GM19351 (cell line): ENCODE measurements at regions not wholly inside any gene's neighbourhood (a gene's known extent, or its start where the extent isn't known, plus 50 kb on each side); places are given as distances from the start of the nearest gene placed in this dataset.

Experiments
- ATAC-seq: cut with Tn5 transposase; IDR thresholded peaks from one replicate; pipeline ENCODE4 v1.9.1; 2021; ENCODE audit warnings: mild to moderate bottlenecking, moderate library complexity; ENCODE audit not compliant: unreplicated experiment

DNA sequence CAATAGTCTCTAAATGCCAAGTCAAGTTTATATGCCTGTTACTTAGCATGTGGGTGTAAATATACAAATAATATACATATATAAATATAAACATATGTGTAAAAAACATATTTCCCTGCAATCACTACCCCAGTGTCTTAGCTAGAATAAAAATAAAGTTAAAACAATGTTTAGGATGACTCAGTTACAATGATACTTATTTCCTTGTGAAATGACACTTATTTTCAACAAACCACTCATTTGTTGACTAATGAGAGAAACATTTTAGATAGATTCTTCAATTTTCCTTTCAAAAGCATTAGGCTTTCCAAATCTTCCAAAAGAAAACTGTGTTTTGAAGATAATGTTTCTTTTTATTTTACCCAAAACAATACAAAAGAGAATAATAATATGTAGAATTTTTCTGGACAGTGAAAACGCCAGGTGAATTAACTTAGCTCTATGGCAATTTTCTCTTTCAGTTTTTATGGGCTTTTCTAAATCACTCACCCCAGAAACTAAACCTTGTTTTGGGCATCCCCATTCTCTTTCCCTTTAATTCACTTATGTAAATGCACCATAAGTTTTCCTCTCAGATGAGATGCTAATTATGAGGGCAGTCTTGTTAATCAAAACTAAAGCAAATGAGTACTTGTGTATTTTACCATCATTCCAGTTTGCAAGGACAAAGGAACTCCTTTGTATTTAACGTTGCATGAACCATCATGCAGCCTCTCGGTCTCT, 465.9 kb downstream of the BCAT1 start:
- ATAC-seq: no peak

DNA sequence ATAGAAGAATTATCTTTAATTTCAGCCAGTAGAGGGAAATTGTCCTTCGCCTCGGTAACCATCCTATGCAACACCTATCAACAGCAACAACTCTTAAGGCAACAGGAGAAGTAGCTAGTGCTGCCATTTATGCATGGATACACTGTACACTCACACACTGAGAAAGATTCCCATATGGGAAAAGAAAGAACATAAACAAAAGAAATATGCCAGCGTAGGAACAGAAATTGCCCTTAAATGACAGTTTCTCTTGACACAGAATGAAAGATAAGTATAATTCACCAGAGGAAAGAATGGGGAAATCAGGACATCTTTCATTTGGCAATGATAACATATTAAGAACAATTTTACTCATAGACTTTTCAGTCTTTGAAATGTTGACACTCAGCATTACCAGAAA, 466.9 kb downstream of the BCAT1 start:
- no peak for ATAC-seq

DNA sequence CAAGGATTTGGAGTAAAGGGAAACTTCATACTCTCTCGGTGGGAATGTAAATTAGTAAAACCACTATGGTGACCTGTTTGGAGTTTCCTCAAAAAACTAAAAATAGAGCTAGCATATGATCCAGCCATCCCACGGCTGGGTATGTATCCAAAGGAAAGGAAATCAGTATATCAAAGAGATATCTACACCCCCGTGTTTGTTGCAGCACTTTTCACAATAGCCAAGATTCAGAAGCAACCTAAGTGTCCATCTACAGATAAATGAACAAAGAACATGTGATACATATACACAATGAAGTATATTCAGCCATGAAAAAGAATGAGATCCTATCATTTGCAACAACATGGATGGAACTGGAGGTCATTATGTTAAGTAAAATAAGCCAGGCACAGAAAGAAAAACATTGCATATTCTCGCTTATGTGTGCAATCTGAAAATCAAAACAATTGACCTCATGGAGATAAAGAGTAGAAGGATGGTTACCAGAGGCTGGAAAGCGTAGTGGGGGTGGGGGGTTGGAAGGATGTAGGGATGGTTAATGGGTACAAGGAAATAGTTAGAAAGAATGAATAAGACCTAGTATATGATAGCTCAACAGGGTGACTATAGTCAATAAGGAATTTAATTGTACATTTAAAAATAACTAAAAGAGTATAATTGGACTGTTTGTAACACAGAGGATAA, 468.0 kb downstream of the BCAT1 start:
- no peak for ATAC-seq

DNA sequence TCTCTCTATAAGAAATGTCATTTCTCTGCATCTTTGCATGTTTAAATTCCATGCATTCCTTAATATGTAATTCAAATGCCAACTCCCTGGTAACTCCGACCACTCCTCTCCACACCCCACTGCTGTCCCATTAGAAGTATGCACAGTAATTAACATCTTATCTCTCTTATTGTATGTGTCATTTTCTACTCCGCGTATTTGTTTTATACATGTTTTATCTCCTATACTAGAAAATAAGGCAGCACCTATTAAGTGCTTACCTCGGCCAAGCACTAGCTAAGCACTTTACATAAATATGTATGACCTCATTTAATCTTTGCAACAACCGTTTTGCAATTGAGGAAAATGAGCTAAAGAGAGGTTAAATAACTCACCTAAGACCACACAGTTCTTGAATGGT, 469.8 kb downstream of the BCAT1 start:
- no peak for ATAC-seq

DNA sequence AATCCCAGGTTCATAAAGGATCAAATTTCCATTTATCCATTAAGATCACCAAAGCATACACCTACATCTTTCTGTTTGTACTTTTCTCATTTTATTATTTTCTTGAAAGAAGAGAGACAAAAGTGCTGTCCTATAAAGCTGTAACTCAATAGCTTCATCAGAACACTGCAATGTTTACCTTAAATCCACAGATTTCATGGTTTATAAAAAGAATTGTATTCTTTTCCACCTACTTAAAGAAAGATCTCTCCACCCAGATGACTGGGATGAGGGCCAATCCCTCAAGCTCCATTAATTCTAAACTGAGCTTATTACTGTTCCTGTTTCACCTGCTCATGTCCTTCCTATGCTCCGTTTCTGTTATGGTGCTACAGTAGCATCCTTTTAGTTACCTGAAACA, 470.6 kb downstream of the BCAT1 start:
- ATAC-seq: no peak

DNA sequence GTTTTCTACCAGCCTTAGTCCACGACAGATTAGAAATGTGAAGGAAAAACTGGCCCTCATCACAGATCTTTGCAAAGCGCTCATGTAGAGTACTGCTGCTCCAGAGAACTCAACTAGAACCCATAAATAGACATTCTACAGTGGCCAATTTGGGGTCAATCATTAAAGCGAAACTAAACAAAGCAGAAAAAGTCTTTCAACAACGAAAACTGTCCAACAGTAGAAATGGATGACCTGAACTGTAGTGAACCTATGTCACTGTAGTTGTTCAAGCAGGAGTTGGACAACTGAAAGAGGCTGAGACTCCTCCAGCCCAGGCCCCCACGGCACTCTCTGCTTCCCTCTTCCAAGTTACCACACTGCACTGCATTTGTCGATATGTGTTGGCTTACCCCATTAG, 472.6 kb downstream of the BCAT1 start:
- no peak for ATAC-seq

DNA sequence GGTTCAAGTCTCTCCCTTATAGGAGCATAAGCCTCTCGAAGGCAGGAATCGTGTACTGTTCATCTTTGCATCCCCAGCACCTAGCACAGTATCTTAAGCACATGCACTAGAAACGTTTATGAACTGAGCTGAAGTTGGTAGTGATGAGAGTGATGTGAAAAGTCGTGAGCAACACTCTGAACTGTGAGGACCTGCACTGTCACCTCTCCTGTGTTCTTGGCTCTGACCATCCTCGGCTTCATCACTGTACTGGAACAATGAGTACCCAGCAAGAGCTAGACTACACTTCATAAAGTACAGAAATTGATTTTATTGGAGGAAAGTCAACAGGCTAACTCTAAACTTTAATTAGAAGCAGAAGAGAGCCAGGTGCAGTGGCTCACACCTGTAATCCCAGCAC, 473.6 kb downstream of the BCAT1 start:
- ATAC-seq: no peak

DNA sequence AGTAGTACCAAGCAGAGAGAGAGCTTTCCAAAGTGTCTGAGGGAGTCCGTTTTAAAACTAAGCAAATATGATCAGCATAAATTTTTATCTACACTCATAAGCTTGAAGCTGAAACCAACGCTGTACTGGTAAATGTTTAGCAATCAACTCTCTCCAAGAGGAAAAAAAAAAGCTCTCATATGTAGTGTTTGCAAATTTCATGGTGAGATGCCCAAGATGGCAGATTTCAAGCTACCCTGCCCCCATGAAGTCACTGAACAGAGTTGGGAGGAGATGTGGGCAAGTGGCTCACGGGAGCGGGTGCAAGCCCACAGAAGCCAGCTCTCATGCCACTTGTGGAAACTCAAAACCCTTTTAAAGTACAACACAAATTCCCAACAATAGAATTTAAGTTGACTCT, 475.8 kb downstream of the BCAT1 start:
- no peak for ATAC-seq

DNA sequence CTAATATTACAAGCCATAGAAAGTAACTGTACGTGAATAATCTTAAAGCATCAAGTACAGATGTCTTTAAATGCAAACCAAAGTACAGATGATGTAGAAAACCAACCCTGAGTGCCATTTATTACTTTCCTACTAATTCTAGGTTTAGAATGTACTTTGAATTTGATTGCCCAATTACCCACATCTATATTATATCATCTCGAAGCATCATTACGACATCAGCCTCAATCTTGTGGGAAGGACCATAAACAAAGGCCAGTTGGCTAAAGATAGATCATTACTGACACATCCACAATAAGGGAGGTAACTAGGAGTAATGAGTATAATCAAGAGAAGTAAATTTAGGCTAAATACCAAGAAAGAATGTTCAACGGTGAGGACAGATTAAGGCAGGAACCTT, 478.9 kb downstream of the BCAT1 start:
- no peak for ATAC-seq

DNA sequence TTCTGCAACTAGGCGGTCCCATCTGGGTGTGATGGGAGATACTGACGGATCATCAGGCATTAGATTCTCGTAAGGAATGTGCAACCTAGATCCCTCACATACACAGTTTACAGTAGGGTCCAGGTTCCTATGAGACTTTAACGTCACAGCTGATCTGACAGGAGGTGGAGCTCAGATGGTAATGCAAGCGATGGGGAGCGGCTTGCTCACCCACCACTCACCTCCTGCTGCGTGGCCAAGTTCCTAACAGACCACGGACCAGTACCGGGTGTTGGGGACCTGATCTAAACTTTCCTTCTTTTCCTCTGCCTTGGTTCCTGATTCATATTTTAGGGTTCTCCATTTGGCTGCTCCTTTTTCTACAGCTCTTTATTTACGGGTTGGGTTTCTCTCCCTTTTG, 479.8 kb downstream of the BCAT1 start:
- ATAC-seq: no peak

DNA sequence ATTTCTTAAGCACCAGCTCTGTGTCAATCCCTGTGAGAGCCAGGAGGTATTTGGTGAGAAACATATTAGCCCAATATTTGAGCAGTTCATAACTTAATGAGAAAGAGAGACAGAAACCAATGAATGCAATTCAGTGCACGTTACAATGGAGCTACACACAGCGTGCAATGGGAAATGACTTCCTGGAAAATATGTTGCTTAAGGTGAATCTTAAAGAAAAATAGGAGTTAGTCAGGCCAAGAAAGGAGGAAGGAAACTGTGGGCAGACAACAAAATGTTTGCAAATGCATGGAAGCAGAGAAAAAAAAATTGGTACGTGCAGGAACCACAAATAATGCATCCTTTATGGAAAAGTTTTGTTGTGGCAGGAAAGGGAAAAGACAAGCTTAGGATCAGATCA, 481.7 kb downstream of the BCAT1 start:
- no peak for ATAC-seq

DNA sequence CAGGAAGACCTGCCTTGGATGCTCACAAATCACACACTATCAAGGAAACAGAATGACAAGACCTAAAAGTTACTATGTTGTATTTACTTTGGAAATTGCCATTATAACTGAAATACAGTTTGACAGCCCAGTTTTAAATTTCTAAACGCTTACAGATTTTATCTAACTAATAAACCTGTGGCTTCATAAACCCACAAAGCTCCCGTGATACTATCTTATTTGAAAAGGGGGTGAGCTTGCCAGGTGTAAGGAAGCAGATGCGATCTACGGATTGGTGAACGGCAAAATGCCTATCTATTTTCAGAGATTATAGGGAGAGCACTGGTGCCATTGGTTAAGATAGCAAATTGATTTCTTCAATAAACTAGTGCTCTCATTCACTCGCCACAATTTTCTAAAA, 485.5 kb downstream of the BCAT1 start:
- no peak for ATAC-seq

DNA sequence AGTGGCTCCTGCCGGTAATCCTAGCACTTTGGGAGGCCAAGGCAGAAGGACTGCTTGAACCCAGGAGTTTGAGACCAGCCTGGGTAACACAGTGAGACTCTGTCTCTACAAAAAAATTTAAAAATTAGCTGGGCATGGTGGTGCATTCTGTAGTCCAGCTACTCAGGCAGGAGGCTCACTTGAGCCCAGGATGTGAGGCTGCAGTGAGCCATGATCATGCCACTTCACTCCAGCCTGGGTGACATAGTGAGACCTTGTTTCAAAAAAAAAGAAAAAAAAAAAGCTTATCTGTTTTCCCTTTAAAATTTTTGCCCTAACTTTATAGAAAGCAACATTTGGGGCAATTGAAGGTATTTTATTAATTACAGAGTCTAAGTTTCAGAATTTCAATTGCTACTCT, 486.0 kb downstream of the BCAT1 start:
- no peak for ATAC-seq

DNA sequence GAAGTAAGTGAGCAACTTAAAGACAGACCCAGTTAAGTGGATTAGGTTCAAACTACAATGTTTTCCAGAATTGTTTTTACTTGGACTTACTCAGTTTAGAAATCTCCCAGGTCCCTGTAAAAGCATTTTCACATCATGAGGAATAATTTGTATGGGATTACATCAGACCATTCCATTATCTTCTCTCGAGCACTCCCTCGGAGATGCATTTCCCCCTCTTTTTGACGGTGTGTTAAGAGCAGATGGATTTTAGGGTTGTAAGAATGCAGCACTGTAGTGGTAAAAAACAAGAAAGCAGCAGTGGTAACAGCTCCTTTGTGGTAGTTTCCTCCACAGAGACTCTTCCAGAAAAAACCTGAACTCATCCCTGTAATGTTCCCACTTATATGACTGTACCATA, 488.4 kb downstream of the BCAT1 start:
- ATAC-seq: no peak

DNA sequence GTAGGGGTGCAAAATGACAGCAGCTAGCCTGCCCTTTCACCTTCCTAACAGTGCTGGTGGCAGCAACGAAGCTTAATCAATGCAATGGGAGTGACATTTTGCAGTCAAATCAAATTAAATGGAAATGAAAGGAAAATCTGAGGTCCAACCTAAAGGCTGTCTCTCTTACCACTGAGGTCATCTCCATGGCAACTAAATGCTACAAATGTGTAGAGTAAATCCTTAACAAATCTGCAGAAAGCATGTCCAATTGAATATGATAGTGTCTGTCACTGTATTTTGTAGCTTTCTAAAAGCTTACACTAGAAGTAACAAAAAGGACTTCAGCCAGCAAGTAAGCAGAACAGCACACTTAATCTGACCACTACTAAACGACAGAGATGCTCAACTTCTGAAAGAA, 488.8 kb downstream of the BCAT1 start:
- no peak for ATAC-seq

DNA sequence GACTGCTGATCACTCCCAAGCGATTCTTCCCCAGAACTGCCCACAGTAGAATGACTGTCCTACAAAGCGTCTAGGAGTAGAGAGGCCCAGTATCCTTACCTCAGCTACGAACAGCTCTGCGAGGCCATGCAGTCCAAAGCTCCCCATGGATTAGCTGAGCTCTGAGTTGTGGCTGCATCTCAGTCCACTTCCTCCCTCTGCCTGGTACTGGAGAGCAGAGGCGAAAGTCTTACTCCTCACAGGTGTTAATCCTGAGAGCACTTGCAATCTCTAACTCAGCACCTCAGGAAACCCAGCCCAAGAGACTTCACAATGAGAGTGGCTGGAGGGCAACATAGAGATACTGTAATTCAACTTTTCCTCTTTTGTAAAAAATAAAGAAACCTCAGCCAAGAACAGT, 493.1 kb downstream of the BCAT1 start:
- ATAC-seq: no peak

DNA sequence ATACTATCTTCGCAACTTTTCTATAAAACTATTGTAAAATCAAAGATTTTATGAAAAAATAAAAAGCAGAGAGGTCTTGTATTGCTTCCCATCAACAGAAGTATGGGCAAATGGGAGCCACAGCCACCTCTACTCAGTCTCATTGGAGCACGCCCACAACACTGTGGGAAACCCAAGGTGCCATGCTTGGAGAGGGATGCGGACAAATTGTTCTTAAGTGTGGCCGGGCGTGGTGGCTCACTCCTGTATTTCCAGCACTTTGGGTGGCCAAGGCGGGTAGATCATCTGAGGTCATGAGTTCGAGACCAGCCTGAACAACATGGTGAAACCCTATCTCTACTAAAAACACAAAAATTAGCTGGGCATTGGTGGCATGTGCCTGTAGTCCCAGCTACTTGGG, 498.2 kb upstream of the SOX5 start:
- no peak for ATAC-seq

DNA sequence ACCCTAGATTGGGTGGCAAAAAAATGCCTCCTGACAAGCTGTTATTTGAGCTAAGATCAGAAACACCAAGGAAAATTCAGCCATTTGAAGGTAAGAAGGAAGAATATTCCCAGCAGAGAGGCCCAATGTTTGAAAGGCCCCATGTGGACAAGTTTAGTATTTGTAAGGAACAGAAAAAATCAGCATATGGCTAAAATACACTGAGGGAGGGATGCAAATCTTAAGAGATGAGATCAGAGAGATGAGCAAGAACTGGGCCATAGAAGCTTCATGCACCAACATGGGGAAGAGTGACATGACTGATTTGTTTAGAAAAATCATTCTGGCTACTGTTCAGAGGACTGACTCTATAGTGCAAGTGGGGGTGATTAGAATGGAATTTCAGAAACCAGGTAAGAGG, 496.8 kb upstream of the SOX5 start:
- no peak for ATAC-seq

DNA sequence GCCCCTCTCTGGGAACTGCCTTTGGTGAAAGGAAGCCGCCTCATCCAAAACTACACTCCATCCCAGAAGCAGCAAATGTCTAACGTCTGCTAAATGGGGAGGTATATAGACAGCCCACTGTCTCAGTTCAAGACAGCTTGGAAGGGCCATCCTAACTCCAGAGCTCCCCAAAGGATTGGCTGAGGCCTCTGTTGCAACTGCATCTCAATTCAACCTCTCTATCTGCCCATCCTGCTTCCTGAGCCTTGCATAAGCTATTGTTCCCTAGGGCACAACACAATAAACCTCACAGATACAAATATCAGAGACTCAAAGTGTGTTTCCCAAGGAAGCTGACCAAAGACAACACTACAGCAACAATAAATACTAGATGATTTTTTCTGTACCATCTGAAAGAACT, 495.2 kb upstream of the SOX5 start:
- ATAC-seq: no peak

DNA sequence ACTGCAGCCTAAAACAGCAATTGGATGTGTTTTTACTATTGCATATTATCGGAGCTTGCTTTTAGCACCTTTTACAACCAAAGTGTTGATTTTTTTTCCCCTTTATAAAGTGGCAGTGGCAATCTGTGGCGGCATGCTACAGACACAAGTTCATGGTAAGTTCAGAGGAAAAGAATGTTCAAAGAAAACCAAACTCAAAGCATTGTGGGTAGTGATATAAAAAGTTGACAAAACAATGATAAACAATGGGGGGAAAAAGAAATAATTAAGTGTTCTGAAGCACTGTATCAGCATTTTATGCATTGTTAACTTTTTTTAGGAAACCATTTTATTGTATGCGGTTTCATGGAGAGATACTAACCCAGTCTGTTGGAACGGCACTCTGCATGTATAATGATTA, 492.0 kb upstream of the SOX5 start:
- ATAC-seq: no peak

DNA sequence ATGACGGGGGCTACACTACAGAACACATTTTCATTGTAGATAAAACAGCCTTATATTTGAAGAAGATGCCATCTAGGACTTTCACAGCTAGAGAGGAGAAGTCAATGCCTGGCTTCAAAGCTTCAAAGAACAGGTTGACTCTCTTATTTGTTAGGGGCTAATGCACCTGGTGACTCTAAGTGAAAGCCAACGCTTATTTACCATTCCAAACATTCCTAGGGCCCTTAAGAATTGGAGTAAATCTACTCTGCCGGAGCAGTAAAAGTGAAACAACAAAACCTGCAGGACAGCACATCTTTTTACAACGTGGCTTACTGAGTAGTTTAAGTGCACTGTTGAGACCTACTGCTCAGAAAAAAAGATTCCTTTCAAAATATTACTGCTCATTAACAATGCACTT, 487.2 kb upstream of the SOX5 start:
- ATAC-seq: no peak

DNA sequence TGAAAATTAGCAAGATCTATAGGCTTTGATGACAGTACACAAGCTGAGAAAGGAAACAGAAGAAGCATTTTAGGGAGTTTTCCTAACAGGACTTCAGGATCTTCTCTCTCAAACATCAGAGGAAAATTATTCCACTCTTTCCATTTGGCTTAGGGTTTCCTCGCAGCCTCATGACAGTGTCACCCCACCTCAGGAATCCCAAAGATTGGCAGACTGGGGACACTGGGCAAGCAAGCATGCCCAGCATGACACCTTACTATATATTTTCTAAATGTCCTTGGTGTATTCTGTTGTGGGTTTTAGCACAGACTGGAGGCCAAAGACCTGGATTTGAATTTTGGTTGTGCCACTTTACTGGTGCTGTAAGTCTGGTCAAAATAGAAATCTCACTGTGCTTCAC, 482.4 kb upstream of the SOX5 start:
- no peak for ATAC-seq

DNA sequence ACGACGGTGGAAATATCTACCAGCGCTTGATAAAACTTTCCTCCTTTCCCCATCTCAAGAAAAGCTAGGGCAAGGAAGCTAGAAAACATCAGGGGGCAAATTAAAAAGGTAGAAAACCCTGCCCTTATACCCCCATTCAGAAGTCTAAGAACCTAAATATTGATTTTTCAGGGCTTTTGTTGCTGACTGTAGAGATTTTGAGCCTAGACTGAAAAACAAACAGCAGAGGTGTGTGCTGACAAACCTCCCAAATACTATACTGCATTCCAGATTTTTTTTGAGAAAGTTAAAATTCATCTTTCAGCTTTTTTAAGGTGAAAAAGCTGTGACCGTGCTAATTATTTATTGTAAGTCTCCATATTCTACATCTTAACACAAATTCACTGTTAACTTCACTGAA, 478.3 kb upstream of the SOX5 start:
- ATAC-seq: no peak
